Neural progenitor cell (in vitro differentiated cells): ENCODE measurements at regions not wholly inside any gene's neighbourhood (a gene's known extent, or its start where the extent isn't known, plus 50 kb on each side); places are given as distances from the start of the nearest gene placed in this dataset.

Source experiments
- EZH2 ChIP-seq: fragments of 200-600 bp; sonication (generic); IDR thresholded peaks from 2 replicates; pipeline ENCODE4 v1.6.1; 2017; ENCODE audit warnings: antibody characterized with exemption, mild to moderate bottlenecking, moderate library complexity
- EZH2phosphoT487 ChIP-seq: fragments of 200-600 bp; sonication (generic); IDR thresholded peaks from 2 replicates; pipeline ENCODE4 v1.6.1; 2017; ENCODE audit warnings: antibody characterized with exemption
- TF ChIP-seq, protein P1 (sequence below): fragments of 200-600 bp; sonication (generic); IDR thresholded peaks from 2 replicates; pipeline ENCODE4 v1.5.1; 2017; ENCODE audit warnings: antibody characterized with exemption, mild to moderate bottlenecking

DNA sequence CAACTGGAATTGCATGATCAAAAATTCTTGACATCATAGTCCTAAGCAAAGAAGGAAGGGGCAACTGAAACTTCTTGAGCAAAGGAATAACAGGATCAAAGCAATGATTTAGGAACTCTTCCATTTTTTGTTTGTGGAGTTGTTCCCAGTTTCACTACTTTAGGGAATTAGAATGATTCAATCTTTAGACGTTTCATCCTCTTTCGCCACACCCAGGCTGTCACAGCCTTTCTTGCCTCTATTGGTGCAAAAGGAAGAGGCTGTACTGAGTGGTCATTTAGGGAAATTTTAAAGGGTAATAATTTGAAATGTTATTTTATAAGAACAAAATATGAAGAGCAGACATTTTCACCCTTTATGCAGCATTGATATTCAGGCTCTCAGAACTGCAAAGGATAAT is 1026.0 kb upstream of the ARRDC3 start:
- TF ChIP-seq EZH2 (no peak), EZH2phosphoT487 (no peak)
- TF ChIP-seq, protein P1, sequence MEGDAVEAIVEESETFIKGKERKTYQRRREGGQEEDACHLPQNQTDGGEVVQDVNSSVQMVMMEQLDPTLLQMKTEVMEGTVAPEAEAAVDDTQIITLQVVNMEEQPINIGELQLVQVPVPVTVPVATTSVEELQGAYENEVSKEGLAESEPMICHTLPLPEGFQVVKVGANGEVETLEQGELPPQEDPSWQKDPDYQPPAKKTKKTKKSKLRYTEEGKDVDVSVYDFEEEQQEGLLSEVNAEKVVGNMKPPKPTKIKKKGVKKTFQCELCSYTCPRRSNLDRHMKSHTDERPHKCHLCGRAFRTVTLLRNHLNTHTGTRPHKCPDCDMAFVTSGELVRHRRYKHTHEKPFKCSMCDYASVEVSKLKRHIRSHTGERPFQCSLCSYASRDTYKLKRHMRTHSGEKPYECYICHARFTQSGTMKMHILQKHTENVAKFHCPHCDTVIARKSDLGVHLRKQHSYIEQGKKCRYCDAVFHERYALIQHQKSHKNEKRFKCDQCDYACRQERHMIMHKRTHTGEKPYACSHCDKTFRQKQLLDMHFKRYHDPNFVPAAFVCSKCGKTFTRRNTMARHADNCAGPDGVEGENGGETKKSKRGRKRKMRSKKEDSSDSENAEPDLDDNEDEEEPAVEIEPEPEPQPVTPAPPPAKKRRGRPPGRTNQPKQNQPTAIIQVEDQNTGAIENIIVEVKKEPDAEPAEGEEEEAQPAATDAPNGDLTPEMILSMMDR: no peak
